HK-2 (cell line): ENCODE measurements at regions not wholly inside any gene's neighbourhood (a gene's known extent, or its start where the extent isn't known, plus 50 kb on each side); places are given as distances from the start of the nearest gene placed in this dataset.
"Not testable (repeated sequence)": the region's sequence is repeated elsewhere in the genome, so short reads cannot be mapped to it uniquely, and the experiment has no call there.

ENCODE experiments used
- DNase-seq: peaks from one replicate; pipeline ENCODE4 v3.0.0-alpha.2; 2018; ENCODE audit not compliant: unreplicated experiment

- DNase-seq, result no peak
These were observed 339.2 kb upstream of the KAZN start for GRCh38 chr1:14259191-14259757.

GRCh38 chr1:14260480-14260879, 338.0 kb upstream of the KAZN start:
- no peak for DNase-seq

- DNase-seq, result no peak
These were observed 337.1 kb upstream of the KAZN start for GRCh38 chr1:14261395-14261794.

GRCh38 chr1:14262637-14263036, 335.8 kb upstream of the KAZN start:
- DNase-seq, result no peak

GRCh38 chr1:14263225-14263624, 335.3 kb upstream of the KAZN start:
- DNase-seq, result no peak

GRCh38 chr1:14263671-14264070, 334.8 kb upstream of the KAZN start:
- no peak for DNase-seq

GRCh38 chr1:14265495-14265894, 333.0 kb upstream of the KAZN start:
- no peak for DNase-seq

- peak; percentile 0 for DNase-seq
These were observed 330.5 kb upstream of the KAZN start for GRCh38 chr1:14267991-14268390.

GRCh38 chr1:14270821-14271220, 327.7 kb upstream of the KAZN start:
- DNase-seq, result no peak

- DNase-seq, result no peak
These were observed 324.7 kb upstream of the KAZN start for GRCh38 chr1:14273811-14274210.

- not testable (repeated sequence) for DNase-seq
These were observed 318.6 kb upstream of the KAZN start for GRCh38 chr1:14279891-14280290.

GRCh38 chr1:14280909-14281308, 317.6 kb upstream of the KAZN start:
- DNase-seq, result no peak

- no peak for DNase-seq
These were observed 317.1 kb upstream of the KAZN start for GRCh38 chr1:14281412-14281811.

GRCh38 chr1:14282707-14283106, 315.8 kb upstream of the KAZN start:
- DNase-seq, result no peak

- DNase-seq, result no peak
These were observed 313.2 kb upstream of the KAZN start for GRCh38 chr1:14285238-14285637.

- not testable (repeated sequence) for DNase-seq
These were observed 307.3 kb upstream of the KAZN start for GRCh38 chr1:14291182-14291581.

- no peak for DNase-seq
These were observed 306.0 kb upstream of the KAZN start for GRCh38 chr1:14292520-14292919.

GRCh38 chr1:14294006-14294405, 304.5 kb upstream of the KAZN start:
- no peak for DNase-seq

- DNase-seq, result no peak
These were observed 303.5 kb upstream of the KAZN start for GRCh38 chr1:14294860-14295536.

- no peak for DNase-seq
These were observed 301.7 kb upstream of the KAZN start for GRCh38 chr1:14296795-14297194.

- DNase-seq, result no peak
These were observed 301.1 kb upstream of the KAZN start for GRCh38 chr1:14297356-14297755.

GRCh38 chr1:14298806-14299205, 299.7 kb upstream of the KAZN start:
- DNase-seq, result no peak

- no peak for DNase-seq
These were observed 297.3 kb upstream of the KAZN start for GRCh38 chr1:14300991-14301703.
